ENCODE measurements at regions not wholly inside any gene's neighbourhood (a gene's known extent, or its start where the extent isn't known, plus 50 kb on each side); places are given as distances from the start of the nearest gene placed in this dataset.
A peak's percentile ranks its signal among the peaks of the same experiment; 100 is the strongest.

DNA sequence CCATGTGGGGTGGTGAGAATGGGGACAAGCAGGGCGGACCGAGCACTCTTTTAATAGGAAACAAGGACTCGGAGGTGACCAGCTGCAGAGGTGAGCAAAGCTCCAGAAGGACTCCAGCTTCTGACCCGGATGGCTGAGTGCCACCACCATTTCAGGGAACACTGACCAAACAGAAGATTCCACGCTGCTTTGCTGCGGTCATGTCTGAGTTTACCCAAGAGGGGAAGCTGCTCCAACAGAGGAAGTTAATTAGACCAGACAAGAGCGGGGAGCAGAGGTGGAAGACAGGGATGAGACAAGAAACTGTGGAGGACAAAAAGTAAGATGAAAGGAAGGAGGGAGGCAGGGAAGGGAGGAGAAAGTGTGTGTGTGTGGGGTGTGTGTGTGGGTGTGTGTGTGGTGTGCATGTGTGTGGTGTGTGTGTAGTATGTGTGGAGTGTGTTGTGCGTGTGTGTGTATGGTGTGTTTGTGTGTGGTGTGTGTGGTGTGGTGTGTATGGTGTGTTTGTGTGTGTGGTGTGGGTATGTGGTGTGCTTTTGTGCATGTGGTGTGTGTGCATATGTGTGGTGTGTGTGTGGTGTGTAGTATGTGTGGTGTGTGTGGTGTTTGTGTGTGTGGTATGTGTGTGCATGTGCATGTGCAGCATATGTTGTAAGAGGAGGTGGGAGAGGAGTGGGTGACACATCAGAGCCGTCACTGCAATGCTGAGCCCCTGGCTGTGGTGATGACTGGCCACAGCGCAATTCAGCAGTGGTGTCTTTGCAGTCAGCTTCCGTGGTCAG lies 82.2 kb upstream of the AKIP1 start (continued):
- TF ChIP-seq CREB3L1 (IDR thresholded peaks at IDR 0.05; ENCODE audit: borderline replicate concordance, low read depth) (no peak), ZNF24 (IDR thresholded peaks at IDR 0.05) (no peak), PTBP1 (IDR thresholded peaks at IDR 0.05; ENCODE audit: low read depth, low read length) (no peak), ZNF324 (CRISPR knock-in tag; IDR thresholded peaks at IDR 0.05) (no peak), ATF4 (CRISPR knock-in tag; IDR thresholded peaks at IDR 0.05) (no peak), PHF20 (IDR thresholded peaks at IDR 0.05; ENCODE audit: partially characterized antibody) (no peak), RBM17 (IDR thresholded peaks at IDR 0.05; ENCODE audit: borderline replicate concordance, low read depth, low read length) (no peak), ARID1B (IDR thresholded peaks at IDR 0.05) (0 out of 2 replicates have a peak, but pooled peaks have one; percentile 23), ZNF785 (CRISPR knock-in tag; IDR thresholded peaks at IDR 0.05) (no peak), LARP7 (IDR thresholded peaks at IDR 0.05) (peak; percentile 91; the same call in 1 of the 2 replicates), TCF7 (IDR thresholded peaks at IDR 0.05; ENCODE audit: borderline replicate concordance) (no peak), HDAC8 (tag; IDR thresholded peaks at IDR 0.05) (no peak), ZNF764 (CRISPR knock-in tag; IDR thresholded peaks at IDR 0.05; ENCODE audit: low read depth) (no peak), GATAD2B (IDR thresholded peaks at IDR 0.05; ENCODE audit: borderline replicate concordance) (no peak), OTX1 (CRISPR knock-in tag; IDR thresholded peaks at IDR 0.05) (peak; percentile 79), HLTF (IDR thresholded peaks at IDR 0.05) (peak; percentile 40; the same call in 1 of the 2 replicates), NELFE (IDR thresholded peaks at IDR 0.05; ENCODE audit: insufficient read depth, insufficient read length) (no peak), SMARCA5 (IDR thresholded peaks at IDR 0.05) (peak; percentile 69; the same call in 1 of the 2 replicates), YY1 (IDR thresholded peaks at IDR 0.05; ENCODE audit: borderline replicate concordance in 1 of 3, control insufficient read depth in 1 of 3, extremely low read depth in 1 of 3, insufficient read depth in 3 of 3, insufficient read length in 1 of 3, insufficient replicate concordance in 2 of 3, low read depth in 1 of 3, low read length in 2 of 3) (no peak), CBFA2T2 (conservative IDR thresholded peaks at IDR 0.05) (no peak), CBX5 (IDR thresholded peaks at IDR 0.05; ENCODE audit: borderline replicate concordance, low read depth) (no peak), MLX (CRISPR knock-in tag; conservative IDR thresholded peaks at IDR 0.05) (no peak)
- TF ChIP-seq, protein P1, sequence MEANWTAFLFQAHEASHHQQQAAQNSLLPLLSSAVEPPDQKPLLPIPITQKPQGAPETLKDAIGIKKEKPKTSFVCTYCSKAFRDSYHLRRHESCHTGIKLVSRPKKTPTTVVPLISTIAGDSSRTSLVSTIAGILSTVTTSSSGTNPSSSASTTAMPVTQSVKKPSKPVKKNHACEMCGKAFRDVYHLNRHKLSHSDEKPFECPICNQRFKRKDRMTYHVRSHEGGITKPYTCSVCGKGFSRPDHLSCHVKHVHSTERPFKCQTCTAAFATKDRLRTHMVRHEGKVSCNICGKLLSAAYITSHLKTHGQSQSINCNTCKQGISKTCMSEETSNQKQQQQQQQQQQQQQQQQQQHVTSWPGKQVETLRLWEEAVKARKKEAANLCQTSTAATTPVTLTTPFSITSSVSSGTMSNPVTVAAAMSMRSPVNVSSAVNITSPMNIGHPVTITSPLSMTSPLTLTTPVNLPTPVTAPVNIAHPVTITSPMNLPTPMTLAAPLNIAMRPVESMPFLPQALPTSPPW (CRISPR knock-in tag; IDR thresholded peaks at IDR 0.05), result no peak
- TF ChIP-seq, protein P2, sequence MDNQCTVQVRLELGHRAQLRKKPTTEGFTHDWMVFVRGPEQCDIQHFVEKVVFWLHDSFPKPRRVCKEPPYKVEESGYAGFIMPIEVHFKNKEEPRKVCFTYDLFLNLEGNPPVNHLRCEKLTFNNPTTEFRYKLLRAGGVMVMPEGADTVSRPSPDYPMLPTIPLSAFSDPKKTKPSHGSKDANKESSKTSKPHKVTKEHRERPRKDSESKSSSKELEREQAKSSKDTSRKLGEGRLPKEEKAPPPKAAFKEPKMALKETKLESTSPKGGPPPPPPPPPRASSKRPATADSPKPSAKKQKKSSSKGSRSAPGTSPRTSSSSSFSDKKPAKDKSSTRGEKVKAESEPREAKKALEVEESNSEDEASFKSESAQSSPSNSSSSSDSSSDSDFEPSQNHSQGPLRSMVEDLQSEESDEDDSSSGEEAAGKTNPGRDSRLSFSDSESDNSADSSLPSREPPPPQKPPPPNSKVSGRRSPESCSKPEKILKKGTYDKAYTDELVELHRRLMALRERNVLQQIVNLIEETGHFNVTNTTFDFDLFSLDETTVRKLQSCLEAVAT (IDR thresholded peaks at IDR 0.05), result peak in 1 of 2 experiments; percentile 58; a peak in 2 of 4 replicates

Measured in K562 (cell line).